Astrocyte (in vitro differentiated cells and primary cell): ENCODE measurements at regions not wholly inside any gene's neighbourhood (a gene's known extent, or its start where the extent isn't known, plus 50 kb on each side); places are given as distances from the start of the nearest gene placed in this dataset.

Source experiments
- CTCF ChIP-seq: IDR thresholded peaks from 2 replicates; pipeline ENCODE4 v1.5.1; 2011; ENCODE audit warnings: low read depth, mild to moderate bottlenecking, inconsistent platforms, low read length, moderate library complexity; ENCODE audit not compliant: insufficient read depth
- EZH2 ChIP-seq: IDR thresholded peaks from 2 replicates; pipeline ENCODE4 v1.6.1; 2012; ENCODE audit warnings: mild to moderate bottlenecking, low read length, inconsistent platforms; ENCODE audit not compliant: insufficient read depth

DNA sequence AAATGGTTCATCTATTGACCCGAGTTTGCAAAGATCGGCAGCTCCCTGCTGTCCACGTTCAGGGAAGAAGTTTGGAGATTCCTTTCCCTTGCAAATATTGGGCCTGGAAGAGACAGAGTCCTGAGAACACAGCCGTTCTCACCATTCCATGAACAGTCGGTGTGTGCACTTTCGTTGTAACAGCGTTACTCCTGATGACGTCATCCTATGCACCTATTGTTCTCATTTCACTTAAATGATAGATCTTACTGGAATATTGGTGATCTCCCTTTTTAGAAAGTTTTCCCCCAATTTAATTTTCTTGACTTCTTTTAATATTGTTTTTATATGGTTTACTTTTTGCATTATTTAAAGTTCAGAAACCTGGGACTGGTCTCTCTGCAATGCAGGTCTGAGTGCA is 320.7 kb upstream of the PFKP start:
- TF ChIP-seq CTCF (no peak), EZH2 (no peak)
